Large intestine (tissue), 3 donors: ENCODE measurements at regions not wholly inside any gene's neighbourhood (a gene's known extent, or its start where the extent isn't known, plus 50 kb on each side); places are given as distances from the start of the nearest gene placed in this dataset.
"Not testable (repeated sequence)": the region's sequence is repeated elsewhere in the genome, so short reads cannot be mapped to it uniquely, and the experiment has no call there.

Source experiments
- DNase-seq, 2 donors: peaks; one replicate each; pipeline versions ENCODE4 v3.0.0 to v3.0.0-alpha.2; 2013
- H3K27ac ChIP-seq: one replicate; pipeline ENCODE4 v1.5.1; 2013; ENCODE audit warnings: low read length
- H3K27me3 ChIP-seq: 2 replicates; pipeline ENCODE4 v1.6.1; 2013; ENCODE audit warnings: low read length; ENCODE audit not compliant: control insufficient read depth, insufficient read depth
- H3K36me3 ChIP-seq: 2 replicates; pipeline ENCODE4 v1.6.1; 2013; ENCODE audit warnings: low read length; ENCODE audit not compliant: control insufficient read depth, insufficient read depth
- H3K4me1 ChIP-seq: one replicate; pipeline ENCODE4 v1.6.1; 2013; ENCODE audit warnings: low read length; ENCODE audit not compliant: control insufficient read depth, insufficient read depth
- H3K4me3 ChIP-seq: one replicate; pipeline ENCODE4 v1.5.1; 2013; ENCODE audit warnings: low read length
- H3K9me3 ChIP-seq: one replicate; pipeline ENCODE4 v1.6.1; 2013; ENCODE audit warnings: mild to moderate bottlenecking, low read depth, low read length, moderate library complexity; ENCODE audit not compliant: control insufficient read depth
- WGBS: methylation state at CpG from one replicate; pipeline ENCODE4 v1.1.5; 2013; ENCODE audit warnings: low lambda C conversion rate; ENCODE audit not compliant: insufficient coverage; 5-methylcytosine and 5-hydroxymethylcytosine counted together

GRCh38 chr4:25981749-25982148 is 67.7 kb downstream of the SMIM20 start:
- Histone ChIP-seq H3K4me1 (no peaks in the 10 kb centered on the region), H3K9me3 (no peaks in the 10 kb centered on the region), H3K27ac (no peak overlapping the region), H3K27me3 (no peaks in the 10 kb centered on the region), H3K4me3 (no peak overlapping the region), H3K36me3 (no peaks in the 10 kb centered on the region)
- no CpG with 5 or more reads among the region's 3 CpGs for WGBS
- no peak for DNase-seq

GRCh38 chr4:25982962-25983361 is 68.9 kb downstream of the SMIM20 start:
- Histone ChIP-seq H3K27ac (no peak overlapping the region), H3K4me1 (no peaks in the 10 kb centered on the region), H3K9me3 (no peaks in the 10 kb centered on the region), H3K4me3 (no peak overlapping the region), H3K27me3 (no peaks in the 10 kb centered on the region), H3K36me3 (no peaks in the 10 kb centered on the region)
- no peak for DNase-seq
- WGBS: no CpG with 5 or more reads among the region's 7 CpGs

- no peaks in the 10 kb centered on the region for H3K9me3 ChIP-seq
- no peak overlapping the region for H3K4me3 ChIP-seq
- no peaks in the 10 kb centered on the region for H3K36me3 ChIP-seq
- no peaks in the 10 kb centered on the region for H3K27me3 ChIP-seq
- DNase-seq: no peak
- WGBS: no CpG with 5 or more reads among the region's 6 CpGs
- no peaks in the 10 kb centered on the region for H3K4me1 ChIP-seq
- H3K27ac ChIP-seq: no peak overlapping the region
Measured at GRCh38 chr4:25984266-25984665, 70.2 kb downstream of the SMIM20 start.

GRCh38 chr4:25984796-25985195 is 70.8 kb downstream of the SMIM20 start:
- no peak for DNase-seq
- no peaks in the 10 kb centered on the region for H3K9me3 ChIP-seq
- H3K27ac ChIP-seq: no peak overlapping the region
- no CpG with 5 or more reads among the region's 5 CpGs for WGBS
- H3K27me3 ChIP-seq: no peaks in the 10 kb centered on the region
- H3K36me3 ChIP-seq: no peaks in the 10 kb centered on the region
- no peaks in the 10 kb centered on the region for H3K4me1 ChIP-seq
- no peak overlapping the region for H3K4me3 ChIP-seq

- H3K4me3 ChIP-seq: no peak overlapping the region
Measured at GRCh38 chr4:25986807-25987206, 72.8 kb downstream of the SMIM20 start.

GRCh38 chr4:25991340-25991739 is 77.3 kb downstream of the SMIM20 start:
- H3K36me3 ChIP-seq: no peaks in the 10 kb centered on the region
- H3K9me3 ChIP-seq: no peaks in the 10 kb centered on the region
- H3K4me1 ChIP-seq: no peaks in the 10 kb centered on the region
- no CpG with 5 or more reads among the region's 3 CpGs for WGBS
- DNase-seq: no peak
- no peak overlapping the region for H3K27ac ChIP-seq
- no peak overlapping the region for H3K4me3 ChIP-seq
- no peaks in the 10 kb centered on the region for H3K27me3 ChIP-seq

More at GRCh38 chr4:25986807-25987206, 72.8 kb downstream of the SMIM20 start:
- Histone ChIP-seq H3K36me3 (no peaks in the 10 kb centered on the region), H3K27me3 (no peaks in the 10 kb centered on the region), H3K27ac (no peak overlapping the region), H3K9me3 (no peaks in the 10 kb centered on the region), H3K4me1 (no peaks in the 10 kb centered on the region)
- no CpG with 5 or more reads among the region's 7 CpGs for WGBS
- DNase-seq: no peak

- no peaks in the 10 kb centered on the region for H3K9me3 ChIP-seq
- no peaks in the 10 kb centered on the region for H3K4me1 ChIP-seq
- no peak overlapping the region for H3K27ac ChIP-seq
- DNase-seq: no peak
- no peak overlapping the region for H3K4me3 ChIP-seq
- H3K27me3 ChIP-seq: no peaks in the 10 kb centered on the region
- H3K36me3 ChIP-seq: no peaks in the 10 kb centered on the region
- WGBS: no CpG with 5 or more reads among the region's 16 CpGs
Measured at GRCh38 chr4:25993395-25994185, 79.6 kb downstream of the SMIM20 start.

- DNase-seq, H3K27ac ChIP-seq, H3K4me1 ChIP-seq, H3K27me3 ChIP-seq, H3K36me3 ChIP-seq, H3K9me3 ChIP-seq, H3K4me3 ChIP-seq: not testable (repeated sequence)
- WGBS: no CpG with 5 or more reads among the region's 4 CpGs
Measured at GRCh38 chr4:25994577-25994976, 80.6 kb downstream of the SMIM20 start.

GRCh38 chr4:26000274-26000950 is 86.4 kb downstream of the SMIM20 start:
- no peaks in the 10 kb centered on the region for H3K36me3 ChIP-seq
- H3K9me3 ChIP-seq: no peaks in the 10 kb centered on the region
- H3K27me3 ChIP-seq: no peaks in the 10 kb centered on the region
- no peak overlapping the region for H3K27ac ChIP-seq
- no peak overlapping the region for H3K4me3 ChIP-seq
- H3K4me1 ChIP-seq: no peaks in the 10 kb centered on the region
- no CpG with 5 or more reads among the region's 2 CpGs for WGBS
- DNase-seq: no peak

- WGBS: no CpG with 5 or more reads among the region's 3 CpGs
- no peak overlapping the region for H3K4me3 ChIP-seq
Measured at GRCh38 chr4:26001413-26001812, 87.4 kb downstream of the SMIM20 start.

More at GRCh38 chr4:26001413-26001812, 87.4 kb downstream of the SMIM20 start:
- no peak overlapping the region for H3K27ac ChIP-seq
- DNase-seq: no peak
- no peaks in the 10 kb centered on the region for H3K27me3 ChIP-seq
- no peaks in the 10 kb centered on the region for H3K36me3 ChIP-seq
- no peaks in the 10 kb centered on the region for H3K9me3 ChIP-seq
- H3K4me1 ChIP-seq: no peaks in the 10 kb centered on the region
